Hepatocyte (in vitro differentiated cells): ENCODE measurements at regions not wholly inside any gene's neighbourhood (a gene's known extent, or its start where the extent isn't known, plus 50 kb on each side); places are given as distances from the start of the nearest gene placed in this dataset.

Experiments used
- CTCF ChIP-seq: fragments of 200-600 bp; sonication (generic); IDR thresholded peaks from 2 replicates; pipeline ENCODE4 v1.5.1; 2016; ENCODE audit warnings: antibody characterized with exemption, mild to moderate bottlenecking; ENCODE audit not compliant: poor library complexity
- EZH2 ChIP-seq: fragments of 200-600 bp; sonication (generic); IDR thresholded peaks from 2 replicates; pipeline ENCODE4 v1.6.1; 2016; ENCODE audit warnings: antibody characterized with exemption, mild to moderate bottlenecking, borderline replicate concordance

- no peak for TF ChIP-seq CTCF
- no peak for TF ChIP-seq EZH2
Observed at GRCh38 chr18:4842287-4842686, 354.8 kb downstream of the AKAIN1 start.
